Fibroblast of gingiva (primary cell): ENCODE measurements at regions not wholly inside any gene's neighbourhood (a gene's known extent, or its start where the extent isn't known, plus 50 kb on each side); places are given as distances from the start of the nearest gene placed in this dataset.
"Not testable (repeated sequence)": the region's sequence is repeated elsewhere in the genome, so short reads cannot be mapped to it uniquely, and the experiment has no call there.

Experiments used
- DNase-seq: peaks from one replicate; pipeline ENCODE4 v3.0.0-alpha.2; 2011; ENCODE audit warnings: low read depth

- DNase-seq = no peak
Measured at GRCh38 chr6:40688214-40688761, 101.1 kb upstream of the LRFN2 start.

GRCh38 chr6:40685862-40686261, 98.7 kb upstream of the LRFN2 start:
- DNase-seq = no peak

DNA sequence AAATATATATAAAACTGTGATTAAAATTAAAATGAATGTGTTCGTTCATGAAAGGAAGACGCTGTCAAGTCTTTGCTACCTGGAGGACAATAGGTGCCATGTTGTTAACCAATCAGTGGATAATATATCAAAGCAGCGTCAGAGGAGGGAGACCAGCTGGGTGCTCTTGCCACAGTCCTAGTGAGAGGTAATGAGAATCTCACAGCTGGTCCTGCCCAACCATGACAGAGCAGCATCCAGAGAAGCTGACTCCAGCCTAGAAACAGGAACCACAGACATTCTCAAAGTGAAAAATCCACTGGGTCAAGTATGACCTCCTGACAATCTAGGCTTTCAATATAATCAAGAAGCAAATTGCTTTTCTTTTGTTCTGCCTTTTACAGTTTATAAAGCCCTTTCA, 94.5 kb upstream of the LRFN2 start:
- no peak for DNase-seq

- DNase-seq = no peak
Measured at GRCh38 chr6:40678941-40679340, 91.8 kb upstream of the LRFN2 start.

- no peak for DNase-seq
Measured at GRCh38 chr6:40674170-40674569, 87.0 kb upstream of the LRFN2 start.

- no peak for DNase-seq
Measured at GRCh38 chr6:40672087-40672486, 84.9 kb upstream of the LRFN2 start.

GRCh38 chr6:40671694-40672050, 84.5 kb upstream of the LRFN2 start:
- DNase-seq = no peak

- DNase-seq = no peak
Measured at GRCh38 chr6:40671001-40671693, 84.0 kb upstream of the LRFN2 start.

GRCh38 chr6:40669343-40669742, 82.2 kb upstream of the LRFN2 start:
- no peak for DNase-seq

DNA sequence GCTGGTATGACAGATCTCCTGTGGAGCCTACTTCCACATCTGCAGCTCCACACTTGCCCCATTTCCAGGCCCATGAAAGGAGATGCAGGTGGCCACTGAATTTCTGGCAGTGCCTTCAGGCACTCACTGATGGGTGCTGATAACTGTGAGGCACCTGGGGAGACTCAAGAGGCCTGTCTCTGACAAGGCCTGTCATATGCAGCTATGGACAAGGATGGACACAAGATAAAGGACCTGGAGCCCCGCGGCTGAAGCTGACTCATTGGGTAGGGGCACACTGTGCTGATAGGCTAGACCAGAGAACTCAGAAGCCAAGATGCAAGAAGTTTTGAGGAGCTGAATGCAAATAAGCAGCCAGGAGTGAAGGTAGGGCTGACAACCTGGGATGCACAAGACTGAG, 81.0 kb upstream of the LRFN2 start:
- no peak for DNase-seq

DNA sequence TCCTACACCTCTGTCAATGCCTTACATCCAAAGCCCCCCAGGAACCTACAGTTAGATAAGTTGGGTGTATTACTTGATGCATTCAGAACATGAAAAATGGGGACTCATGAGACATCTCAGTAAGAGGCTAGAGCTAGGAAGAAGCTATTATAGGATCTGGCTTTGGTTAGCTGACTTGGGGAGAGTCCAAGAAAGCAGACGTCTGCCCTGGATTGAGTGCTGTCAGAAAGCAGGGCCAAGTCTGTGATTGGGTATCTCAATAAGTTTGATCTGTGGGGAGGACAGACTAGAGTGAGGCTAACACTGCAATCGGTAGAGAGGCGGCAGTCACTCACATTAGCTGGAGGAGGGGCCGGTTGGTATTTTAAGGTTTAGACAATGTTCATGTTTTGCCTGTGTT, 79.4 kb upstream of the LRFN2 start:
- DNase-seq = no peak

DNA sequence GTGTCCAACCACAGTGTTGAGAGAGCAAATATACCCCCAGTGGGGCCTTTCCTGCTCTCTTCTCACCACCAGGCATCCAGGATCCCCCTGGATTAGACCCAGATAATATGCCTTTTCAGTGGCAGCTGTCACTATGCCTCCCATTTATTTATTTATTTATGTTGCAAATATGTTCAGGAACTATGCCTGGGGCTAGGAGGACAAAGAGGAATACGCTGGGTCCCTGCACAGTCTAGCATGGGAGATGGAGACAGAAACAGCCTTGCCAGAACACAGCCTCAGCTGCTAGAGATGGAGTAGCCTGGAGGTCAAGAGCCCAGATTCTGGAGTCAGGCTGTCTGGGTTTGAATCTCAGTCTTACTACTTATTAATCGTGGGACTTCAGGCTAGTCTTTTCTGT, 74.6 kb upstream of the LRFN2 start:
- DNase-seq = no peak

DNA sequence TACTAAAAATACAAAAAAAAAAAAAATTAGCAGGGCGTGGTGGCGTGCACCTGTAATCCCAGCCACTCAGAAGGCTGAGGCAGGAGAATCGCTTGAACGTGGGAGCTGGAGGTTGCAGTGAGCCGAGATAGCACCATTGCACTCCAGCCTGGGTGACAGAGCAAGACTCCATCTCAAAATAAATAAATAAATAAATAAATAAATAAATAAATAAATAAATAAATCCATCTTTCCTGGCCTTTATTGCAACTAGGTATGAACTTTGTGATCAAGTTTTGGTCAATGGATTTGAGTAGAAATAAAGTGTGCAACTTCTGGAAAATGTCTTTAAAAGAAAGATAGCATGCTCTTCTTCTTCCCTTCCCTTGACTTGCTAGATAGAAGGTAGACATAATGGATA, 69.6 kb upstream of the LRFN2 start:
- not testable (repeated sequence) for DNase-seq

DNA sequence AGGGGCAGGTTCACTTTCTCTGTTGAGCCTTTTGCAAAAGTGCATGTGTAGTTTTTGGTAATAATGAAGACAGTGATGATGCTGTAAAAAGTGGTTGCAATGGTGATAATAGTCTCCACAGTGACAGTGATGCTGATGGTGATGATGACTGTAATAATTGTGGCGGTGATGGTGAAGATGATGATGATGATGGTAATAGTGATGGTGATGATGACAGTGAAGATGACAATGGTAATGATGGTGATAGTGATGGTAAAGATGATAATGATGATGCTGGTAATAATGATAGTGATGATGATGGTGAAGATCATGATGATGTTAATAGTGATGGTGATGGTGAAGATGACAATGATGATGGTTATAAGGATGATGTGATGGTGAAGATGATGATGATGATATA, 67.7 kb upstream of the LRFN2 start:
- DNase-seq = no peak

DNA sequence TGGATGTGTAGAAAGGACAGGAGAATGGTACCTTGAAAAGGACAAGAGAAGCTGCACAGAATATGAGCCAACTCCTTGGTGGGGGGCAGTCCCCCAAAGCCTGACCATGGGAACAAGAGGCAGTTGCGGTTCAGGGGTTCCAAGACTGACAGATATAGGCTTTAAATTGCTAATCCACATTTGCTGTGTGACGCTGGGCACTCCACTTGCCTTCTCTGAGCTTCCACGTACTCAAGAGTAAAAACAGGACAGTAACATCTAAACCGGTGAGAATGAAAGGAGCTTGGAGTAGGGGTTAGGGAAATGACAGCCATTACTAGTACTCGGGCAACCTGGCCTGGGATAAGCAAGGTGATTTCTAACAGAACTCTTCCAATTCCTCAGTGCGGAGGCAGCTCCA, 57.9 kb upstream of the LRFN2 start:
- DNase-seq = no peak

DNA sequence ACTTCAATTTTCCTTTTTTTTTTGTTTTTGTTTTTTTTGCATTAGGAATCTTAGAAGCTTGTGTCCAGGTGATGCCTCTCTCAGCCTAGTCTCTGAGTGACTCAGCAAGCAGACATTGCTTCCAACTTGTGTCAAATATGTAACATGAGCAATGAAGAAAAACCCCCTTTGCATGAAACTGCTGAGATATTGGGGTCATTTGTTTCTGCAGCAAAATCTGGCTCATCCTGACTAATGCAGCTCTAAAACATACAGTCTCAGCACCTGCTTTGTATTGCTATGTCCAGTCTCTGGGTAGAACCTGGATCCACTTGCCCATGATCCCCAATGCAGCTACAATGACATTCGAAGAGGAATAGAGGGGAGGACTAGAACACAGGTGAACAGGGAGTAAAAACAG, 55.7 kb upstream of the LRFN2 start:
- DNase-seq = no peak

- no peak for DNase-seq
Measured at GRCh38 chr6:40642190-40642589, 55.0 kb upstream of the LRFN2 start.

DNA sequence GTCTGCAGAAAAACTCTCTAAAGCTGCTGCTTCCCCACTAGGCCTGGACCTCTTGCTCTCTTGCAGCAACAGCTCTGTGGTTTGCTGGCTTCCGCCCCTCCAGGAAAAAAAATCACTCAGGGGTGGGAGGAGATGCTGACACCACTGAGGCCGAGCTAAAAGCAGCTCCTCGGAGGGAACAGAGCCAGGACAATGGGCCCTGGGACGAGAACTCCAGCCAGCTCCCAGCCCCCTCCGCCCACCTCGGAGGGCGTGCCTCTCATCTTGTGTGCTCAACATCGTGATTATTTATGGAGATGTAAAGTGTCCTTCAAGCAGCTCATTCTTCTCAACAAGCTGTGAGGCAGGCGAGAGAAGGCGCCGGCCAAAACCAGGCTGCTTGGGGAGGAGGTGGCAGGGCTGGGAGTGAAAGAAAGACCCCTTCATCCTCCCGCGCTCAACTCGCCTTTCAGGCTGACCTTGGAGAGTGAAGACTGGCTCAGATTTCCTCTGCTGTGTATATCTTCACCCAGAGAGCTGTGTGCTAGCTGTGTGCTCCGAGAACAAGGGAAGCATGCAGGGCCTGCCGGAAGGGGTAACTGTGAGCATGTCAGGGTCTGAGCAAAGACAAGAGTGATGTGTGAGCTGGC, 53.5 kb upstream of the LRFN2 start:
- DNase-seq = no peak
